D721Med (cell line): ENCODE measurements at regions not wholly inside any gene's neighbourhood (a gene's known extent, or its start where the extent isn't known, plus 50 kb on each side); places are given as distances from the start of the nearest gene placed in this dataset.

Experiments
- DNase-seq: peaks from one replicate; pipeline ENCODE4 v3.0.0; 2011; ENCODE audit warnings: low spot score; ENCODE audit not compliant: insufficient read length
- FAIRE-seq: peaks from 2 replicates; lab custom pipeline; 2011; peaks lifted over from hg19 to GRCh38; lab: Jason Lieb, UNC
- CTCF ChIP-seq: IDR thresholded peaks from 2 replicates; pipeline ENCODE4 v1.5.1; 2012; ENCODE audit warnings: mild to moderate bottlenecking, control low read depth; ENCODE audit not compliant: insufficient read depth; ENCODE audit errors: missing control alignments

- TF ChIP-seq CTCF = no peak
- FAIRE-seq (no peak), DNase-seq (no peak)
These were observed 332.1 kb downstream of the UTRN start for GRCh38 chr6:144617191-144617590.

GRCh38 chr6:144617708-144618107, 332.6 kb downstream of the UTRN start:
- DNase-seq (no peak), FAIRE-seq (no peak)
- TF ChIP-seq CTCF = no peak

- no peak for FAIRE-seq
- no peak for DNase-seq
- no peak for TF ChIP-seq CTCF
These were observed 334.8 kb downstream of the UTRN start for GRCh38 chr6:144619966-144620365.

- DNase-seq (no peak), FAIRE-seq (no peak)
- no peak for TF ChIP-seq CTCF
These were observed 336.2 kb downstream of the UTRN start for GRCh38 chr6:144621332-144621731.

GRCh38 chr6:144624246-144624645, 339.1 kb downstream of the UTRN start:
- FAIRE-seq = no peak
- no peak for DNase-seq
- TF ChIP-seq CTCF = no peak

- FAIRE-seq (no peak), DNase-seq (no peak)
- TF ChIP-seq CTCF = no peak
These were observed 339.6 kb downstream of the UTRN start for GRCh38 chr6:144624716-144625115.

- no peak for FAIRE-seq
These were observed 345.7 kb downstream of the UTRN start for GRCh38 chr6:144630857-144631256.

More at GRCh38 chr6:144630857-144631256, 345.7 kb downstream of the UTRN start:
- DNase-seq = no peak
- no peak for TF ChIP-seq CTCF
